ENCODE measurements at regions not wholly inside any gene's neighbourhood (a gene's known extent, or its start where the extent isn't known, plus 50 kb on each side); places are given as distances from the start of the nearest gene placed in this dataset.

- DNase-seq: no peak
Measured at GRCh38 chr9:79425840-79426239, 145.9 kb upstream of the TLE4 start.

GRCh38 chr9:79428422-79428821 lies 143.3 kb upstream of the TLE4 start:
- DNase-seq: no peak

GRCh38 chr9:79430619-79431018 lies 141.1 kb upstream of the TLE4 start:
- DNase-seq: no peak

GRCh38 chr9:79431019-79431679 lies 140.6 kb upstream of the TLE4 start:
- no peak for DNase-seq

- DNase-seq: no peak
Measured at GRCh38 chr9:79432485-79432884, 139.3 kb upstream of the TLE4 start.

GRCh38 chr9:79433703-79434102 lies 138.1 kb upstream of the TLE4 start:
- DNase-seq: no peak

GRCh38 chr9:79439221-79439620 lies 132.5 kb upstream of the TLE4 start:
- peak; percentile 1 for DNase-seq

GRCh38 chr9:79446523-79447307 lies 125.0 kb upstream of the TLE4 start:
- DNase-seq: no peak

- DNase-seq: no peak
Measured at GRCh38 chr9:79447308-79447605, 124.5 kb upstream of the TLE4 start.

GRCh38 chr9:79447762-79448161 lies 124.0 kb upstream of the TLE4 start:
- DNase-seq: no peak

GRCh38 chr9:79452265-79452664 lies 119.5 kb upstream of the TLE4 start:
- DNase-seq: no peak

GRCh38 chr9:79461712-79462111 lies 110.1 kb upstream of the TLE4 start:
- DNase-seq: no peak

- no peak for DNase-seq
Measured at GRCh38 chr9:79465156-79465555, 106.6 kb upstream of the TLE4 start.

GRCh38 chr9:79469164-79469563 lies 102.6 kb upstream of the TLE4 start:
- DNase-seq: no peak

GRCh38 chr9:79470954-79471353 lies 100.8 kb upstream of the TLE4 start:
- DNase-seq: no peak

- no peak for DNase-seq
Measured at GRCh38 chr9:79471580-79472543, 99.9 kb upstream of the TLE4 start.

- no peak for DNase-seq
Measured at GRCh38 chr9:79473704-79474103, 98.1 kb upstream of the TLE4 start.

- no peak for DNase-seq
Measured at GRCh38 chr9:79477241-79477840, 94.4 kb upstream of the TLE4 start.

GRCh38 chr9:79477955-79478771 lies 93.6 kb upstream of the TLE4 start:
- DNase-seq: no peak

- no peak for DNase-seq
Measured at GRCh38 chr9:79480639-79481038, 91.1 kb upstream of the TLE4 start.

GRCh38 chr9:79481846-79482477 lies 89.8 kb upstream of the TLE4 start:
- DNase-seq: no peak

- no peak for DNase-seq
Measured at GRCh38 chr9:79485258-79485657, 86.5 kb upstream of the TLE4 start.
